ENCODE measurements at regions not wholly inside any gene's neighbourhood (a gene's known extent, or its start where the extent isn't known, plus 50 kb on each side); places are given as distances from the start of the nearest gene placed in this dataset.

DNA sequence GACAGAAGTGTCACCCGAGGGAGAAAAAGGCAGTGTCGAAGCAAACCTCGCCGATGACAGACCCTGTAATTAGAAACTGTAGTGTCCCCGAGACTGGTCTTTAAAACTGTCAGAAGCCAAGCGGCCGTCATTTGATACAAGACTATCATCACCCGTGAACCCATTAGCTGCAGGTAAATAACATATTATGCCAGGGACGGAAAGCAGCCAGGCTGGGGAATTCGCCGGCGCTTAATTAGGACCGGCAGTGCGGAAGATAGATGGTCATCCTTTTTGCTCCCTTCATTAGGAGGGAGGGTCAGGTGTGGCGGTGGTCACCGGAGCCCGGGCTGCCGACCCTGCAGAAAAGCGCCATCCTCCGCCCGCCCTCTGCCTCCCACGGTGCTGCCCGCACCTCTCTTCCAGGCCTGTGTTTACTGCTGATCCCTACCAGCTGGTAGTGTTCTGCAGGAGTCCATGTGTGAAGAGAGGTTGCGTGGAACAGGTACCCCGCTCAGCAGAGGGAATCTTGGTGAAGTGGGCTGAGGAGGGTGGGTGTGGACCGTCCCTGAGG lies 109.4 kb upstream of the GSE1 start:
- TF ChIP-seq, protein P1, sequence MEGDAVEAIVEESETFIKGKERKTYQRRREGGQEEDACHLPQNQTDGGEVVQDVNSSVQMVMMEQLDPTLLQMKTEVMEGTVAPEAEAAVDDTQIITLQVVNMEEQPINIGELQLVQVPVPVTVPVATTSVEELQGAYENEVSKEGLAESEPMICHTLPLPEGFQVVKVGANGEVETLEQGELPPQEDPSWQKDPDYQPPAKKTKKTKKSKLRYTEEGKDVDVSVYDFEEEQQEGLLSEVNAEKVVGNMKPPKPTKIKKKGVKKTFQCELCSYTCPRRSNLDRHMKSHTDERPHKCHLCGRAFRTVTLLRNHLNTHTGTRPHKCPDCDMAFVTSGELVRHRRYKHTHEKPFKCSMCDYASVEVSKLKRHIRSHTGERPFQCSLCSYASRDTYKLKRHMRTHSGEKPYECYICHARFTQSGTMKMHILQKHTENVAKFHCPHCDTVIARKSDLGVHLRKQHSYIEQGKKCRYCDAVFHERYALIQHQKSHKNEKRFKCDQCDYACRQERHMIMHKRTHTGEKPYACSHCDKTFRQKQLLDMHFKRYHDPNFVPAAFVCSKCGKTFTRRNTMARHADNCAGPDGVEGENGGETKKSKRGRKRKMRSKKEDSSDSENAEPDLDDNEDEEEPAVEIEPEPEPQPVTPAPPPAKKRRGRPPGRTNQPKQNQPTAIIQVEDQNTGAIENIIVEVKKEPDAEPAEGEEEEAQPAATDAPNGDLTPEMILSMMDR (IDR thresholded peaks at IDR 0.05; ENCODE audit: low read depth, low read length) = no peak
- no peak for TF ChIP-seq EZH2phosphoT487 (IDR thresholded peaks at IDR 0.05; ENCODE audit: low read depth)
